IPS-NIHi7 (cell line): ENCODE measurements at regions not wholly inside any gene's neighbourhood (a gene's known extent, or its start where the extent isn't known, plus 50 kb on each side); places are given as distances from the start of the nearest gene placed in this dataset.

Experiments
- DNase-seq: peaks from one replicate; pipeline ENCODE4 v3.0.0; 2012; ENCODE audit warnings: mixed read lengths; ENCODE audit errors: extremely low spot score

GRCh38 chr18:2027756-2028155 lies 543.5 kb downstream of the METTL4 start:
- no peak for DNase-seq

GRCh38 chr18:2028986-2029385 lies 542.3 kb downstream of the METTL4 start:
- DNase-seq, result peak; percentile 19

GRCh38 chr18:2030647-2031046 lies 540.7 kb downstream of the METTL4 start:
- DNase-seq, result no peak

DNA sequence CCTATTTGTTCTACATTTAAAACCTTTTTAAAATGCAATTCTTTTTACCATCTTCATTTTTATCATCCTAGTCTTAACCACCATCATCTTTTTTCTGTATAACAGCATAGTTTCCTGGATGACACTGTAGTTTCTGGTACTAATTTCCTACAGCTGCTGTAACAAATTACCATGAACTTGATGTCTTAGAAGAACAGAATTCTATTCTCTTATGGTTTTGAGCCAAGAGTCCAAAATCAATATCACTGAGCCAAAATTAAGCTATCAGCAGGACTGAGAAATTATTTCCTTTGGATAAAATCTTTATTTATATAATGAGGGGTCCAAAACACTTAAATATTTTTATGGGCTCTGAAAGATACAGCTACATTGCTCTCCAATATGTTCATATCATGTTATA lies 539.3 kb downstream of the METTL4 start:
- no peak for DNase-seq

- no peak for DNase-seq
These were observed 536.2 kb downstream of the METTL4 start for GRCh38 chr18:2035056-2035455.

- no peak for DNase-seq
These were observed 535.2 kb downstream of the METTL4 start for GRCh38 chr18:2036086-2036485.

- no peak for DNase-seq
These were observed 531.0 kb downstream of the METTL4 start for GRCh38 chr18:2040279-2040678.

GRCh38 chr18:2049986-2050385 lies 521.3 kb downstream of the METTL4 start:
- no peak for DNase-seq

GRCh38 chr18:2050702-2051201 lies 520.6 kb downstream of the METTL4 start:
- DNase-seq, result no peak

GRCh38 chr18:2053490-2054089 lies 517.7 kb downstream of the METTL4 start:
- no peak for DNase-seq

DNA sequence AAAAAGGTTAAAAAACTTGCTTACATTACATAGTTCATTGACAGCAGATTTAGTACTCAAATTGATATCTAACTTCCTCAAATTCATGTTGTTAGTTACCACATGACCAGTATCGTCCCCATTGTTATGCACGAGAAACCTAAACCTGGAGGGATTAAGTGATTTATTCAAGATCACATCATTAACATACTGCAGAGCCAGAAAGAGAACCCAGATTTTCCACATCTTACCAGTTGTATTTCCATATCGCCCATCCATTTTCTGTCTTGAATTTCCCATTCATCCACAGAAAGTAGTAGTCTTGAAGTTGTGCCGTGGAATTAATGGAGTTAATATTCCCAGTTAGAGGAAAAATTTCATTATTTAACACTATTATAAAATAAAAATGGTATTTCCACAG lies 512.0 kb downstream of the METTL4 start:
- no peak for DNase-seq

DNA sequence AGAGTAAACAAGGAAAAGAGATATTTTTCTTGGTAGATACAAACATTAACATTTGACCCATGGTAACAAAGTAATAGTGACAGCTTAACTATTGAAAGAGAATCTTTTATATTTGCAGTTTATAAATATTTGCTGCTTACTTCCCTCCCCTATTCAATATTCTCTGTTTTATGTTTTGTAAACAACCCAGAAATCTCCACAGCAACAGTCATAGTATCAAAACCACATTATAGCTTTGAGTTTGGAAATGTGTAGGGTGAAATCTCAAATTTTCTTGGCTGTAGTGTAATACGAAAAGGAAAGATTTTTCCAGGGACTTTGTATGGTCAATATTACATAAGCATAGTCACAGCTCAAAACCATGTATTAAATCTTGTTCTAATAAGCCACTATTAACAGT lies 511.2 kb downstream of the METTL4 start:
- DNase-seq, result no peak

DNA sequence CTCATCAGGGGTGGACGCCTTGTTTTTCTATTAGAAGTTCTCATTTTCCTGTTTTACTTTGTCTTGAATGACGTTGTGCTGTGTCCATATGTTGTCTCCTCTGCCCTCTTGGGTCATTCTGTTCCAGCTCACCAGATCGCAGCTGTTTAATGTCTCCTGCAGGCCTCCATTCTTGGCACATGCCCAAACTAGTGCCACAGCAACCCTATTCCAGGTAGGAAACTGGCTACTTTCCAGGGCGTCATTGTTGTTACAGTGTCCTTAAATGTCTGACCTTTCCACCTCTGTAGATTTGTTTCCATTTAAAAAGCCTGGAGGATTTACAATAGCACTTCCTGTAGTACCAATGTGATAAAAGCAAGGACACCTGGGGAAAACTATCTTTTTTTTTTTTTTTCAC lies 500.7 kb downstream of the METTL4 start:
- DNase-seq, result no peak

DNA sequence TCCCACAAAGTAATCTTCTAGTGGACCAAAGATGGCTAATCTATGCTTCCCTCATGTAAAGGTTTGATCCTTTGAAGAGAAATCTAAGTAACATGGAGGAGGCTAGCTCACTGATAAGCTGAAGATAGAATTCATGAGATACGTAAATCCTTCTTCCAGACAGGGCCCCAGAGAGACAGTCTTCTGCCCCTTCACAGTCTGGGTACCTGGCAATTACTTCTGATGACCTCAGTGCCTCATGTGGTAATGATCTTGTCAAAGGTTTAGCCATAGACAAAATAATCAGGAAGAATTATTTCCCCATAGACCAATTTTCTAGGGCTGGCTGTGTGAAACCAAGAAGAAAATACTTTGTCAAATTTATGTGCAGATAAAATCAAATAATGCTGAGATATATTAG lies 495.8 kb downstream of the METTL4 start:
- DNase-seq, result no peak

- peak; percentile 15 for DNase-seq
These were observed 488.6 kb downstream of the METTL4 start for GRCh38 chr18:2082676-2083075.

- DNase-seq, result peak; percentile 55
These were observed 487.6 kb downstream of the METTL4 start for GRCh38 chr18:2083691-2084090.

DNA sequence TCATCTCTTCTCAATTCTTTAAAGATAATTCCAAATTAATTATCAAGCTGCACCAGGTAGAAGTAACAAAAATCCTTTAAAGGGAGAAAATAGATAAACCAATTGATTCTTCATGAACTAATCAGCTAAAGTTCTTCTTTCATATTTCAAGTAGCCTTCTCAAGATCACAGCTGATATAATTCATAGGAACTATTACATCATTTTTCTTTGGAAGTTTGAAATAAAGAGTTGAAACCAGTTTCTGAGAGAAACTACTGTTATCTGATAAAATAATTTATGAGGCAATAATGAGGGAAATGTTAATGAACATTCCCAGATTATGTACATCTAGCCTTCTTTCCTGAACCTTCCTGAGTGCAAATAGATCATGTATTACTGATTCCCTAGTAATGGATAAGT lies 484.9 kb downstream of the METTL4 start:
- no peak for DNase-seq

DNA sequence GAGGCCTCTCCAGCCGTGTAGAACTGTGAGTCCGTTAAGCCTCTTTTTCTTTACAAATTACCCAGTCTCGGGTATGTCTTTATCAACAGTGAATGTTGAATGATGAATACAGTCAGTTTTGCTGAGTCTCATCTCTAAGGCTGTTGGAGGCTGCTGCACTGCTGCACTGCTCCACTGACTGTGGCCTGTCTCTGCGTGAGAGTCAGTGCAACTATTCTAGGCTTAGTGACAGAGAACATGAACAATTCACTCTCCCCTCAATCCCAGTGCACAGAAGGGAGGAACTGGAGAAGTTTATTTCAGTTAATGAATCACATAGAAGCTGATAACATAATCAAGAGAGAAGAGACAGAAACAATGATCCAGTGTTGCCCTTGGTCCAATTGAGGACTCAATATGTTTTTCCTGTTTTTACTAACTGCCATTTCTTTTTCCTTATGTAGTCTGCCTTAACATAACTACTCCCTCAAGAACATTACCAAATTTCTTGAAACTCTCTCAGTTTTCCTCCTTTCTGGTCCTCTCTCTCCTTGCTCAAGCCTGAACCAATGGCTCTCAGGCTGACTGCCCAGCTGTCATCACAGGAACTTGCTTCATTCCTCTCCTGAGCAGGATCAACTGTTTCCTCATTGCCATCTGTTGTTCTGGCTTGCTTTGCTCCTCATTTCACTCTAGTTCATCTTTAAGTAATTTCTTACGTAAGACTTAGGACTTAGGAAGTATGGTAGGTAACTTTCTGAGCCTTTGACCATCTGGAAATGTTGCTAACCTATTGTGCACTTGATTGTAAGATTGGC lies 483.2 kb downstream of the METTL4 start:
- no peak for DNase-seq

DNA sequence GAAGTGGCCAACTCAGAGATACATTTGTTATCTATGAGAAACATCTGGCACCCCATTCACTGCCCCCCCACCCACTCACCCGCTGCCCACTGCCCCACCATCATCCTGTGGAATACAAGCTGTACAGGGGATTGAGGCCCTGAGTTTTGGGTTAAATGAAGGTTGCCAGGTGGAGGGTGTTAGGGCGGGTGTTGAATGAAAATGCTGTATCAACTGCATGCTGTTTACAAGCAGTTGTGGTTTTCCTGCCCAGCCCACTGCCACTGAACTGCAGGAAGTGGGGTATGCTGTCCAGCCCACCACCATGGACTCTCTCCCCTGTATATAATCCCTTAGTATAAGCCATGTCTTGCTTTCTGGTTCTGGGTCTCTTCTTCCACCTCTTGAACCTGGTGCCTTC lies 481.9 kb downstream of the METTL4 start:
- no peak for DNase-seq

- DNase-seq, result peak; percentile 18
These were observed 479.4 kb downstream of the METTL4 start for GRCh38 chr18:2091937-2092336.

GRCh38 chr18:2096551-2096950 lies 474.8 kb downstream of the METTL4 start:
- DNase-seq, result no peak

DNA sequence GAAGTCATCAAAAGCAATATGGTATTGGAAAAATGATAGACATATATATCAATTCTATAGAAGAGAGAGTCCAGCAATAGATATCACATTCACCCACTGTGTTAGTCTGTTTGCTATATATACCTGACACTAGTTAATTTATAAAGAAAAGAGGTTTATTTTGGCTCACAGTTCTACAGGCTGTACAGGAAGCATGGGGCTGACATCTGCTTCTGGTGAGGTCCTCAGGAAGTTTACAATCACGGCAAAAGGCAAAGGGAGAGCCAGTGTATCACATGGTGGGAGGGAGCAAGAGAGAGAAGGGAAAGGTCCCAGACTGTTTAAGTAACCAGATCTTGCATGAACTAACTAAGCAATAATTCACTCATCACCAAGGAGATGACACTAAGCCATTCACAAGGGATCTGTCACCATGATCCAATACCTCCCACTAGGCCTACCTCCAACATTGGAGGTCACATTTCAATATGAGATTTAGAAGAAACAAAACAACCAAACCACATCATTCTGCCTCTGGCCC lies 470.6 kb downstream of the METTL4 start:
- DNase-seq, result no peak

- no peak for DNase-seq
These were observed 469.3 kb downstream of the METTL4 start for GRCh38 chr18:2102022-2102421.
